ENCODE measurements at regions not wholly inside any gene's neighbourhood (a gene's known extent, or its start where the extent isn't known, plus 50 kb on each side); places are given as distances from the start of the nearest gene placed in this dataset.

- TF ChIP-seq RAD21 (IDR thresholded peaks at IDR 0.05; ENCODE audit: low read length) (no peak), YY1 (IDR thresholded peaks at IDR 0.05; ENCODE audit: low read depth) (no peak), FOXM1 (IDR thresholded peaks at IDR 0.05; ENCODE audit: low read depth) (no peak), CTCF (IDR thresholded peaks at IDR 0.05) (no peak), FOXJ3 (CRISPR knock-in tag; IDR thresholded peaks at IDR 0.05) (no peak), ZBTB33 (IDR thresholded peaks at IDR 0.05; ENCODE audit: borderline replicate concordance, low read depth) (no peak), USF1 (IDR thresholded peaks at IDR 0.05; ENCODE audit: borderline replicate concordance, low read depth) (no peak), TEAD4 (IDR thresholded peaks at IDR 0.05; ENCODE audit: borderline replicate concordance, insufficient read depth) (no peak), EZH2phosphoT487 (IDR thresholded peaks at IDR 0.05; ENCODE audit: borderline replicate concordance, low read depth) (no peak), JUND (IDR thresholded peaks at IDR 0.05) (no peak), TAF1 (IDR thresholded peaks at IDR 0.05; ENCODE audit: borderline replicate concordance, low read depth, low read length) (no peak), GABPA (IDR thresholded peaks at IDR 0.05; ENCODE audit: low read depth) (no peak)
These were observed 175.1 kb downstream of the C9orf50 start for GRCh38 chr9:129445794-129446306.
